ENCODE measurements at regions not wholly inside any gene's neighbourhood (a gene's known extent, or its start where the extent isn't known, plus 50 kb on each side); places are given as distances from the start of the nearest gene placed in this dataset.

- H3K9me3 ChIP-seq = no peaks in the 10 kb centered on the region
- intact Hi-C loops (cut with DNase I) = no loop called here
- no peak overlapping the region for H3K27ac ChIP-seq
- TF ChIP-seq CTCF (IDR thresholded peaks at IDR 0.05) = no peak
- H3K27me3 ChIP-seq = no peaks in the 10 kb centered on the region
- no peaks in the 10 kb centered on the region for H3K4me1 ChIP-seq
- H3K4me3 ChIP-seq = no peak overlapping the region
- DNase-seq (ENCODE audit: low spot score in 2 of 2) = no peak
- no peaks in the 10 kb centered on the region for H3K36me3 ChIP-seq
Measured at GRCh38 chr2:129179199-129179598, 800.3 kb upstream of the RAB6C start.

- Histone ChIP-seq H3K36me3 (no peaks in the 10 kb centered on the region), H3K27me3 (no peaks in the 10 kb centered on the region), H3K4me1 (no peaks in the 10 kb centered on the region), H3K27ac (no peak overlapping the region), H3K4me3 (no peak overlapping the region), H3K9me3 (no peaks in the 10 kb centered on the region)
- no peak for TF ChIP-seq CTCF (IDR thresholded peaks at IDR 0.05)
- DNase-seq (ENCODE audit: low spot score in 2 of 2) = no peak
- intact Hi-C loops (cut with DNase I) = no loop called here
Measured at GRCh38 chr2:129180124-129180716, 799.2 kb upstream of the RAB6C start.

DNA sequence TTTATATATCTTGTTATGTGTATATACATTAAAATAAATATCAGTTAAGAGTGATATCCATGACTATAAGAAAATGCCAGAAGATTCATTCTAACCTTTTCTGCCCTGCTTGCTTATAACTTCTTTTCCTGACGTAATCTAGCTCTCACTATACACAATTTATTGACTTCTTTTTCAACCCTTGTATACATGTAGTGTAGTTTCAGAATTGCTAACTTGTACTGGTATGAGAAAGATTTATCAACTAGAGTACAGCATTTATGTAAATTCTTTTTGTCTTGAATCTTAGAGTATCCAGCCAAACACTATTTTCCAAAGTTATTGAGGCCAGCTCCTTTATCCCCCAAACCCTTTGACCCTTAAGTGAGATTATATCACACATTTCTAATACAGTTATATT, 798.0 kb upstream of the RAB6C start:
- intact Hi-C loops (cut with DNase I) = no loop called here
- H3K36me3 ChIP-seq = no peaks in the 10 kb centered on the region
- no peak overlapping the region for H3K27ac ChIP-seq

GRCh38 chr2:129181963-129182362, 797.5 kb upstream of the RAB6C start:
- Histone ChIP-seq H3K9me3 (no peaks in the 10 kb centered on the region), H3K27ac (no peak overlapping the region), H3K36me3 (no peaks in the 10 kb centered on the region), H3K4me3 (no peak overlapping the region), H3K4me1 (no peaks in the 10 kb centered on the region), H3K27me3 (no peaks in the 10 kb centered on the region)
- no peak for DNase-seq (ENCODE audit: low spot score in 2 of 2)
- intact Hi-C loops (cut with DNase I) = no loop called here
- TF ChIP-seq CTCF (IDR thresholded peaks at IDR 0.05) = no peak

More for the DNA sequence above, 798.0 kb upstream of the RAB6C start:
- Histone ChIP-seq H3K27me3 (no peaks in the 10 kb centered on the region), H3K4me3 (no peak overlapping the region), H3K9me3 (no peaks in the 10 kb centered on the region), H3K4me1 (no peaks in the 10 kb centered on the region)
- TF ChIP-seq CTCF (IDR thresholded peaks at IDR 0.05) = no peak
- DNase-seq (ENCODE audit: low spot score in 2 of 2) = no peak

DNA sequence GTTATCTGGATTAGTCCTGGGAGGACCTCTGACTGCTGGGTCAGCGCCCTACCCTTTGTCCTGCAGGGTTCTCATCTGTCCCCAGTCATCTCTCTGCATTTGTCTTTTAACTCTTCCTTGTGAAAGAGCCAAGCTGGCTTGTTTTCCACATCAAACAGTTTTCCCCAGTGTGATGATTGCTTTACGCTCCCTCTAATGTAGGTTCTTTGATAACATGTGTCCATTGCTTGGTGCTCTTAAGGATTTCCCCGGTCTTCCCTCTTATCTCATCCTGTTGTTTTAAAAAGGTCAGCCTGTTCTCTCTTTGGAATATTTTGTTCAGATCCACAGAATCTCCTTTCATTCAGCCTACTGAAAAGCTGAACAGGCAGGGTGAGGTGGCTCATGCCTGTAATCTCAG, 792.1 kb upstream of the RAB6C start:
- Histone ChIP-seq H3K36me3 (no peaks in the 10 kb centered on the region), H3K27me3 (no peaks in the 10 kb centered on the region), H3K4me1 (no peaks in the 10 kb centered on the region), H3K27ac (no peak overlapping the region), H3K9me3 (no peaks in the 10 kb centered on the region), H3K4me3 (no peak overlapping the region)
- TF ChIP-seq CTCF (IDR thresholded peaks at IDR 0.05) = no peak
- DNase-seq (ENCODE audit: low spot score in 2 of 2) = no peak
- intact Hi-C loops (cut with DNase I) = no loop called here

- no peaks in the 10 kb centered on the region for H3K36me3 ChIP-seq
- no peaks in the 10 kb centered on the region for H3K4me1 ChIP-seq
- H3K4me3 ChIP-seq = no peak overlapping the region
- DNase-seq (ENCODE audit: low spot score in 2 of 2) = no peak
- TF ChIP-seq CTCF (IDR thresholded peaks at IDR 0.05) = no peak
- no peaks in the 10 kb centered on the region for H3K27me3 ChIP-seq
- H3K9me3 ChIP-seq = no peaks in the 10 kb centered on the region
- intact Hi-C loops (cut with DNase I) = no loop called here
- H3K27ac ChIP-seq = no peak overlapping the region
Measured at GRCh38 chr2:129188451-129188850, 791.0 kb upstream of the RAB6C start.
